SK-N-SH treated with all-trans-retinoic acid at 6 μM for 48 hours (cell line): ENCODE measurements at regions not wholly inside any gene's neighbourhood (a gene's known extent, or its start where the extent isn't known, plus 50 kb on each side); places are given as distances from the start of the nearest gene placed in this dataset.

Source experiments
- ARNTL ChIP-seq: fragments of 450-650 bp; formaldehyde crosslinking; IDR thresholded peaks from 2 replicates; pipeline ENCODE4 v1.5.0; 2020; ENCODE audit warnings: low read depth, mild to moderate bottlenecking, moderate library complexity, borderline replicate concordance
- CSDC2 ChIP-seq: fragments of 250-450 bp; sonication (Bioruptor Pico); IDR thresholded peaks from 2 replicates; pipeline ENCODE4 v1.5.0; 2020; ENCODE audit warnings: mild to moderate bottlenecking, moderate library complexity
- CSRNP3 ChIP-seq: fragments of 250-450 bp; sonication (Bioruptor Pico); IDR thresholded peaks from 2 replicates; pipeline ENCODE4 v1.5.1; 2021; ENCODE audit warnings: mild to moderate bottlenecking, moderate library complexity
- ESRRG ChIP-seq: fragments of 250-450 bp; sonication (Bioruptor Pico); IDR thresholded peaks from 2 replicates; pipeline ENCODE4 v1.6.1; 2021; ENCODE audit warnings: mild to moderate bottlenecking
- ISL1 ChIP-seq: fragments of 250-450 bp; sonication (Bioruptor Pico); IDR thresholded peaks from 2 replicates; pipeline ENCODE4 v2.1.2; 2022; ENCODE audit warnings: mild to moderate bottlenecking, moderate library complexity
- PPARA ChIP-seq: fragments of 250-450 bp; sonication (Bioruptor Pico); IDR thresholded peaks from 2 replicates; pipeline ENCODE4 v1.5.0; 2020; ENCODE audit warnings: mild to moderate bottlenecking, borderline replicate concordance
- RARB ChIP-seq: fragments of 250-450 bp; sonication (Bioruptor Pico); IDR thresholded peaks from 2 replicates; pipeline ENCODE4 v1.8.0; 2021; ENCODE audit warnings: mild to moderate bottlenecking, moderate library complexity
- TSHZ2 ChIP-seq: fragments of 250-450 bp; sonication (Bioruptor Pico); IDR thresholded peaks from 2 replicates; pipeline ENCODE4 v1.5.0; 2020; ENCODE audit warnings: mild to moderate bottlenecking, moderate library complexity
- ZC3H10 ChIP-seq: fragments of 250-450 bp; sonication (Bioruptor Pico); IDR thresholded peaks from 2 replicates; pipeline ENCODE4 v1.5.1; 2021; ENCODE audit warnings: mild to moderate bottlenecking, moderate library complexity
- ZFP30 ChIP-seq: fragments of 450-650 bp; formaldehyde crosslinking; IDR thresholded peaks from 2 replicates; pipeline ENCODE4 v1.5.0; 2022; ENCODE audit warnings: mild to moderate bottlenecking, moderate library complexity
- TF ChIP-seq, protein P1 (sequence below): fragments of 250-450 bp; sonication (Bioruptor Pico); IDR thresholded peaks from 2 replicates; pipeline ENCODE4 v1.8.0; 2020; ENCODE audit warnings: mild to moderate bottlenecking, moderate library complexity, borderline replicate concordance
- TF ChIP-seq, protein P2 (sequence below): fragments of 250-450 bp; sonication (Bioruptor Pico); IDR thresholded peaks from 2 replicates; pipeline ENCODE4 v1.5.1; 2020; ENCODE audit warnings: low read depth, mild to moderate bottlenecking, moderate library complexity

DNA sequence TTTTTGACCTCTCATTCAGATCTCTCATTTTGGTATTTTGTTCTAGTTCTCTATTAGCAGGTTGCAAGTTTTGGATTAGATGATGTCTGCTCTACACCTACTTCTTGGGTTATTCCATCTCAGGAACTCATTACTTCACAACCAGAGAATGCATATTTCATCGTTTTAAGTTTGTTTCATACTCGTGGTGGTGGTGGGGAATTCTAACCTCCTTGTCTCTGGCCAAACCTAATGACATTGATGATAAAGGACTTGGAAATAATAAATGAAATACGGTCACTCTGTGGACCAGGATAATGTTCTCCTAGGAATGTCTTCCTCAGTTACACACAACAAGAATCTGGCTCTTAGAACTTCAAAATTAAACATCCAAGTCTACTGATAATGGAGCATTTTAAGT, 115.2 kb downstream of the CDC42EP3 start:
- TF ChIP-seq, protein P1, sequence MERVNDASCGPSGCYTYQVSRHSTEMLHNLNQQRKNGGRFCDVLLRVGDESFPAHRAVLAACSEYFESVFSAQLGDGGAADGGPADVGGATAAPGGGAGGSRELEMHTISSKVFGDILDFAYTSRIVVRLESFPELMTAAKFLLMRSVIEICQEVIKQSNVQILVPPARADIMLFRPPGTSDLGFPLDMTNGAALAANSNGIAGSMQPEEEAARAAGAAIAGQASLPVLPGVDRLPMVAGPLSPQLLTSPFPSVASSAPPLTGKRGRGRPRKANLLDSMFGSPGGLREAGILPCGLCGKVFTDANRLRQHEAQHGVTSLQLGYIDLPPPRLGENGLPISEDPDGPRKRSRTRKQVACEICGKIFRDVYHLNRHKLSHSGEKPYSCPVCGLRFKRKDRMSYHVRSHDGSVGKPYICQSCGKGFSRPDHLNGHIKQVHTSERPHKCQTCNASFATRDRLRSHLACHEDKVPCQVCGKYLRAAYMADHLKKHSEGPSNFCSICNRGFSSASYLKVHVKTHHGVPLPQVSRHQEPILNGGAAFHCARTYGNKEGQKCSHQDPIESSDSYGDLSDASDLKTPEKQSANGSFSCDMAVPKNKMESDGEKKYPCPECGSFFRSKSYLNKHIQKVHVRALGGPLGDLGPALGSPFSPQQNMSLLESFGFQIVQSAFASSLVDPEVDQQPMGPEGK (CRISPR knock-in tag), result no peak
- TF ChIP-seq CSRNP3 (CRISPR knock-in tag) (no peak), ARNTL (no peak), ZC3H10 (CRISPR knock-in tag) (no peak), ESRRG (CRISPR knock-in tag) (no peak), RARB (CRISPR knock-in tag) (no peak), ZFP30 (CRISPR knock-in tag) (no peak), ISL1 (CRISPR knock-in tag) (no peak), CSDC2 (no peak), PPARA (CRISPR knock-in tag) (no peak), TSHZ2 (no peak)
- TF ChIP-seq, protein P2, sequence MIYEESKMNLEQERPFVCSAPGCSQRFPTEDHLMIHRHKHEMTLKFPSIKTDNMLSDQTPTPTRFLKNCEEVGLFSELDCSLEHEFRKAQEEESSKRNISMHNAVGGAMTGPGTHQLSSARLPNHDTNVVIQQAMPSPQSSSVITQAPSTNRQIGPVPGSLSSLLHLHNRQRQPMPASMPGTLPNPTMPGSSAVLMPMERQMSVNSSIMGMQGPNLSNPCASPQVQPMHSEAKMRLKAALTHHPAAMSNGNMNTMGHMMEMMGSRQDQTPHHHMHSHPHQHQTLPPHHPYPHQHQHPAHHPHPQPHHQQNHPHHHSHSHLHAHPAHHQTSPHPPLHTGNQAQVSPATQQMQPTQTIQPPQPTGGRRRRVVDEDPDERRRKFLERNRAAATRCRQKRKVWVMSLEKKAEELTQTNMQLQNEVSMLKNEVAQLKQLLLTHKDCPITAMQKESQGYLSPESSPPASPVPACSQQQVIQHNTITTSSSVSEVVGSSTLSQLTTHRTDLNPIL (CRISPR knock-in tag), result no peak
